ENCODE measurements at regions not wholly inside any gene's neighbourhood (a gene's known extent, or its start where the extent isn't known, plus 50 kb on each side); places are given as distances from the start of the nearest gene placed in this dataset.

DNA sequence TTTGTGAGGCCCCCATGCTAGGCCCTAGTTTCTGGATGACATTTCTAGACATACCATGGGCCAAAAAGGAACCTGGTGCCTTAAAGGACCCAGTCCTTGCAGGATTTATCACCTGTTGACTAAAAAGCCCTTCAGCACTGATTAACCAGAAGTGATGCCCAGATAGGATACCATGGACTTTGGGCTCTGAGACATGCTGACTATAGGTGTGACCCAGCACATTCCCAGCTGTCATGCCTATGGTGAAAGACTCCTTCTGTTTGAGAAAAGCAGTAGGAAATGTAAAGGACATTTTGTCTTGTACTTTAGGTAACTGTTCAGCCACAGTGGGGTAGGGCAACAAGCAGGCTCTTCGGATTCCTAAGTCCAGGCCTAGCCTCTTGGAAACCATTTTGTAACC is 724.2 kb downstream of the CD109 start:
- TF ChIP-seq, protein P1, sequence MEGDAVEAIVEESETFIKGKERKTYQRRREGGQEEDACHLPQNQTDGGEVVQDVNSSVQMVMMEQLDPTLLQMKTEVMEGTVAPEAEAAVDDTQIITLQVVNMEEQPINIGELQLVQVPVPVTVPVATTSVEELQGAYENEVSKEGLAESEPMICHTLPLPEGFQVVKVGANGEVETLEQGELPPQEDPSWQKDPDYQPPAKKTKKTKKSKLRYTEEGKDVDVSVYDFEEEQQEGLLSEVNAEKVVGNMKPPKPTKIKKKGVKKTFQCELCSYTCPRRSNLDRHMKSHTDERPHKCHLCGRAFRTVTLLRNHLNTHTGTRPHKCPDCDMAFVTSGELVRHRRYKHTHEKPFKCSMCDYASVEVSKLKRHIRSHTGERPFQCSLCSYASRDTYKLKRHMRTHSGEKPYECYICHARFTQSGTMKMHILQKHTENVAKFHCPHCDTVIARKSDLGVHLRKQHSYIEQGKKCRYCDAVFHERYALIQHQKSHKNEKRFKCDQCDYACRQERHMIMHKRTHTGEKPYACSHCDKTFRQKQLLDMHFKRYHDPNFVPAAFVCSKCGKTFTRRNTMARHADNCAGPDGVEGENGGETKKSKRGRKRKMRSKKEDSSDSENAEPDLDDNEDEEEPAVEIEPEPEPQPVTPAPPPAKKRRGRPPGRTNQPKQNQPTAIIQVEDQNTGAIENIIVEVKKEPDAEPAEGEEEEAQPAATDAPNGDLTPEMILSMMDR (IDR thresholded peaks at IDR 0.05; ENCODE audit: borderline replicate concordance, extremely low read depth, low read length, poor library complexity, severe bottlenecking), result no peak
- no peak for TF ChIP-seq EZH2 (IDR thresholded peaks at IDR 0.05; ENCODE audit: borderline replicate concordance, low read depth, low read length, severe bottlenecking)
